Esophagus muscularis mucosa (tissue), 4 donors: ENCODE measurements at regions not wholly inside any gene's neighbourhood (a gene's known extent, or its start where the extent isn't known, plus 50 kb on each side); places are given as distances from the start of the nearest gene placed in this dataset.
"Not testable (repeated sequence)": the region's sequence is repeated elsewhere in the genome, so short reads cannot be mapped to it uniquely, and the experiment has no call there.

Source experiments
- DNase-seq: peaks from one replicate; pipeline ENCODE4 v3.0.0-alpha.2; 2017; ENCODE audit errors: extremely low spot score
- H3K27ac ChIP-seq, 4 donors: fragments of 200-600 bp; sonication (generic); replicated peaks in 1 of 4; 1 replicate in 3 of 4; 2 replicates in 1 of 4; pipeline ENCODE4 v1.5.1; 2016 to 2019; ENCODE audit warnings: mild to moderate bottlenecking in 1 of 4
- H3K27me3 ChIP-seq, 4 donors: fragments of 200-600 bp; sonication (generic); one replicate each; pipeline versions ENCODE4 v1.5.1 to v1.6.0; 2016 to 2019
- H3K36me3 ChIP-seq, 4 donors: fragments of 200-600 bp; sonication (generic); one replicate each; pipeline ENCODE4 v1.5.1; 2016 to 2019
- H3K4me1 ChIP-seq, 4 donors: fragments of 200-600 bp; sonication (generic); one replicate each; pipeline ENCODE4 v1.5.1; 2016 to 2019
- H3K4me3 ChIP-seq, 4 donors: fragments of 200-600 bp; sonication (generic); 1 replicate in 2 of 4; 2 replicates in 2 of 4; pipeline ENCODE4 v1.5.1; 2016 to 2019; ENCODE audit warnings: mild to moderate bottlenecking in 4 of 4, moderate library complexity in 1 of 4
- H3K9me3 ChIP-seq, 4 donors: fragments of 200-600 bp; sonication (generic); 1 replicate in 3 of 4; 2 replicates in 1 of 4; pipeline ENCODE4 v1.5.1; 2016 to 2019
- CTCF ChIP-seq, 3 experiments: fragments of 200-600 bp in 2 of 3; fragments of 450-650 bp in 1 of 3; sonication (generic) in 2 of 3; IDR thresholded peaks; one replicate each; pipeline ENCODE4 v1.5.1; 2017 to 2019; ENCODE audit warnings: antibody characterized with exemption in 3 of 3, mild to moderate bottlenecking in 2 of 3, moderate library complexity in 1 of 3
- EP300 ChIP-seq: sonication (generic); formaldehyde crosslinking; IDR thresholded peaks from one replicate; pipeline ENCODE4 v1.6.1; 2017; ENCODE audit warnings: antibody characterized with exemption
- POLR2A ChIP-seq: fragments of 450-650 bp; IDR thresholded peaks from one replicate; pipeline ENCODE4 v1.6.1; 2017; ENCODE audit warnings: antibody characterized with exemption, moderate library complexity, mild to moderate bottlenecking, low read depth
- POLR2AphosphoS5 ChIP-seq, 2 donors: sonication (generic); formaldehyde crosslinking; IDR thresholded peaks; one replicate each; pipeline ENCODE4 v1.6.1; 2017; ENCODE audit warnings: antibody characterized with exemption in 2 of 2
- WGBS: methylation state at CpG from one replicate; pipeline ENCODE4 v1.1.5; 2018; 5-methylcytosine and 5-hydroxymethylcytosine counted together
- intact Hi-C: fragments of 100-400 bp; cut with DNase I; formaldehyde crosslinking; loops from one replicate; pipeline ENCODE4 v1.15.1; 2023

- H3K27ac ChIP-seq, result no peak overlapping the region
- no peaks in the 10 kb centered on the region for H3K9me3 ChIP-seq
- no peak overlapping the region for H3K4me3 ChIP-seq
- H3K27me3 ChIP-seq, result no peaks in the 10 kb centered on the region
- no peak for TF ChIP-seq POLR2AphosphoS5 (IDR thresholded peaks at IDR 0.05)
- no peak for TF ChIP-seq EP300
- TF ChIP-seq POLR2A, result no peak
- no peak for TF ChIP-seq CTCF (IDR thresholded peaks at IDR 0.05)
- H3K36me3 ChIP-seq, result no peaks in the 10 kb centered on the region
- no peak for DNase-seq
- peaks cover 0 to 3% (median 0%) of the 10 kb centered on the region in 4 donors for H3K4me1 ChIP-seq
- WGBS, result 50% methylated on average over 4 of the region's 4 CpGs
- intact Hi-C loops, result no loop called here
Measured at GRCh38 chr11:23875176-23875850, 621.5 kb upstream of the LUZP2 start.

GRCh38 chr11:23883426-23884048 lies 613.3 kb upstream of the LUZP2 start:
- H3K4me1 ChIP-seq, DNase-seq, H3K27ac ChIP-seq, intact Hi-C loops, H3K4me3 ChIP-seq, H3K27me3 ChIP-seq, H3K36me3 ChIP-seq, H3K9me3 ChIP-seq: not testable (repeated sequence)
- 98% methylated on average over 14 of the region's 26 CpGs for WGBS

GRCh38 chr11:23884341-23884740 lies 612.5 kb upstream of the LUZP2 start:
- H3K4me3 ChIP-seq, result no peak overlapping the region
- no peaks in the 10 kb centered on the region for H3K27me3 ChIP-seq
- intact Hi-C loops, result no loop called here
- TF ChIP-seq POLR2A (no peak), POLR2AphosphoS5 (IDR thresholded peaks at IDR 0.05) (no peak), EP300 (no peak), CTCF (IDR thresholded peaks at IDR 0.05) (no peak)
- no peaks in the 10 kb centered on the region for H3K4me1 ChIP-seq
- peaks cover 0 to 5% (median 0%) of the 10 kb centered on the region in 4 donors for H3K9me3 ChIP-seq
- H3K27ac ChIP-seq, result no peak overlapping the region
- no peak for DNase-seq
- no peaks in the 10 kb centered on the region for H3K36me3 ChIP-seq

- Histone ChIP-seq H3K9me3 (peaks cover 0 to 5% (median 0%) of the 10 kb centered on the region in 4 donors), H3K27me3 (no peaks in the 10 kb centered on the region), H3K27ac (no peak overlapping the region), H3K36me3 (no peaks in the 10 kb centered on the region), H3K4me1 (no peaks in the 10 kb centered on the region), H3K4me3 (no peak overlapping the region)
- intact Hi-C loops, result no loop called here
- TF ChIP-seq EP300, result no peak
- no peak for TF ChIP-seq CTCF (IDR thresholded peaks at IDR 0.05)
- no peak for TF ChIP-seq POLR2AphosphoS5 (IDR thresholded peaks at IDR 0.05)
- no peak for TF ChIP-seq POLR2A
- DNase-seq, result no peak
- WGBS, result 87% methylated on average over 2 of the region's 2 CpGs
Measured at GRCh38 chr11:23885801-23886200, 611.1 kb upstream of the LUZP2 start.

GRCh38 chr11:23887122-23887521 lies 609.7 kb upstream of the LUZP2 start:
- H3K4me1 ChIP-seq, intact Hi-C loops, DNase-seq, H3K27ac ChIP-seq, H3K4me3 ChIP-seq, H3K27me3 ChIP-seq, H3K36me3 ChIP-seq, H3K9me3 ChIP-seq: not testable (repeated sequence)
- 96% methylated on average over 4 of the region's 4 CpGs for WGBS

GRCh38 chr11:23893126-23893525 lies 603.7 kb upstream of the LUZP2 start:
- Histone ChIP-seq H3K9me3 (no peaks in the 10 kb centered on the region), H3K4me1 (no peaks in the 10 kb centered on the region), H3K36me3 (no peaks in the 10 kb centered on the region), H3K27ac (no peak overlapping the region), H3K27me3 (no peaks in the 10 kb centered on the region), H3K4me3 (no peak overlapping the region)
- TF ChIP-seq EP300 (no peak), POLR2AphosphoS5 (IDR thresholded peaks at IDR 0.05) (no peak), CTCF (IDR thresholded peaks at IDR 0.05) (no peak), POLR2A (no peak)
- WGBS, result 79% methylated on average over 2 of the region's 2 CpGs
- intact Hi-C loops, result no loop called here
- no peak for DNase-seq
